ENCODE measurements at regions not wholly inside any gene's neighbourhood (a gene's known extent, or its start where the extent isn't known, plus 50 kb on each side); places are given as distances from the start of the nearest gene placed in this dataset.
"Not testable (repeated sequence)": the region's sequence is repeated elsewhere in the genome, so short reads cannot be mapped to it uniquely, and the experiment has no call there.

DNA sequence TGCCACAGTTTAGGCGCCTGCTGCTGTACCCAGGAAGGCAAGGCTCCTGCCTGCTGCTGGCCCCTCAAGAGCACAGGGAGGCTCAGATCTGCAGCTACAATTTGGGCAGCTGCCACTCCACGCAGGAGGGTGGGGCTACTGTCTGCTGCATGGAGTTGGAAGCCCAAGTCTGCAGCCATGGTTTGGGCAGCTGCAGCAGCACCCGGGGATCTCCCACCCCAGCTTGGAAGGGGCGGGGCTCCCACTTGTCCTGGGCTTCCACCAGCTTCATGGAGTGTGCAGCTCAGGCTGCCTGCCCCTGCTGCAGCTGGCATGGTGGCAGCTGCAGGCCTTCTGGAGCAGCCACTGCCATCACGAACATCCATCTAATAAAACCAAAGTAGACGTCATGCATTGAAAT, 512.9 kb downstream of the PYDC2 start:
- intact Hi-C loops (cut with DNase I), result no loop called here
- WGBS, result 64% methylated on average over 4 of the region's 6 CpGs
- DNase-seq (ENCODE audit: extremely low spot score), result no peak
- H3K9me3 ChIP-seq, result no peaks in the 10 kb centered on the region
- no peak for TF ChIP-seq POLR2AphosphoS5 (IDR thresholded peaks at IDR 0.05)
- TF ChIP-seq, protein P1, sequence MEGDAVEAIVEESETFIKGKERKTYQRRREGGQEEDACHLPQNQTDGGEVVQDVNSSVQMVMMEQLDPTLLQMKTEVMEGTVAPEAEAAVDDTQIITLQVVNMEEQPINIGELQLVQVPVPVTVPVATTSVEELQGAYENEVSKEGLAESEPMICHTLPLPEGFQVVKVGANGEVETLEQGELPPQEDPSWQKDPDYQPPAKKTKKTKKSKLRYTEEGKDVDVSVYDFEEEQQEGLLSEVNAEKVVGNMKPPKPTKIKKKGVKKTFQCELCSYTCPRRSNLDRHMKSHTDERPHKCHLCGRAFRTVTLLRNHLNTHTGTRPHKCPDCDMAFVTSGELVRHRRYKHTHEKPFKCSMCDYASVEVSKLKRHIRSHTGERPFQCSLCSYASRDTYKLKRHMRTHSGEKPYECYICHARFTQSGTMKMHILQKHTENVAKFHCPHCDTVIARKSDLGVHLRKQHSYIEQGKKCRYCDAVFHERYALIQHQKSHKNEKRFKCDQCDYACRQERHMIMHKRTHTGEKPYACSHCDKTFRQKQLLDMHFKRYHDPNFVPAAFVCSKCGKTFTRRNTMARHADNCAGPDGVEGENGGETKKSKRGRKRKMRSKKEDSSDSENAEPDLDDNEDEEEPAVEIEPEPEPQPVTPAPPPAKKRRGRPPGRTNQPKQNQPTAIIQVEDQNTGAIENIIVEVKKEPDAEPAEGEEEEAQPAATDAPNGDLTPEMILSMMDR (IDR thresholded peaks at IDR 0.05), result no peak
- TF ChIP-seq POLR2A (IDR thresholded peaks at IDR 0.05; ENCODE audit: low read depth), result no peak
- TF ChIP-seq EP300 (IDR thresholded peaks at IDR 0.05), result no peak
- no peak overlapping the region for H3K27ac ChIP-seq (replicated peaks in 1 of 4)
- H3K36me3 ChIP-seq, result no peaks in the 10 kb centered on the region
- H3K4me1 ChIP-seq, result no peaks in the 10 kb centered on the region
- no peaks in the 10 kb centered on the region for H3K27me3 ChIP-seq
- no peak overlapping the region for H3K4me3 ChIP-seq

DNA sequence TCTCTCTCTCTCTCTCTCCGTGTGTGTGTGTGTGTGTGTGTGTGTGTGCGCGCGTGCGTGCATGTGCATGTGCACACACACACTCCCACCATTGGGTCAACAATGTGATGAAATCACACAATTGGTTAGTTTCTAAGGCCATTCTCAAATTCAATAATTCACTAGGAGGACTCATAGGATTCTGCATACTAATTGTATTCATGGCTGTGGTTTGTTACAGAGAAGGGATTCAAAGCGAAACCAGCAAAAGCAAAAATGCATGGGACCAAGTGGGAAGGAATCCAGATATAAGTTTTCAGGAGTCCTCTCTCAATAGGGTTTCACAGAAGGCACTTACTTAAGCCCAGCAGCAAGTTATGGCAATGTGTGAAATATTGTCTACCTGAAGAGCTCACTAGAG, 515.0 kb downstream of the PYDC2 start:
- no peaks in the 10 kb centered on the region for H3K27me3 ChIP-seq
- WGBS, result 87% methylated on average over 6 of the region's 6 CpGs
- DNase-seq (ENCODE audit: extremely low spot score), result no peak
- no peak overlapping the region for H3K27ac ChIP-seq (replicated peaks in 1 of 4)
- no peak for TF ChIP-seq POLR2A (IDR thresholded peaks at IDR 0.05; ENCODE audit: low read depth)
- TF ChIP-seq, protein P1 (IDR thresholded peaks at IDR 0.05), result no peak
- TF ChIP-seq POLR2AphosphoS5 (IDR thresholded peaks at IDR 0.05), result no peak
- TF ChIP-seq EP300 (IDR thresholded peaks at IDR 0.05), result no peak
- peaks cover 0 to 4% (median 0%) of the 10 kb centered on the region in 4 donors for H3K9me3 ChIP-seq
- intact Hi-C loops (cut with DNase I), result no loop called here
- no peaks in the 10 kb centered on the region for H3K4me1 ChIP-seq
- H3K36me3 ChIP-seq, result no peaks in the 10 kb centered on the region
- H3K4me3 ChIP-seq, result no peak overlapping the region

DNA sequence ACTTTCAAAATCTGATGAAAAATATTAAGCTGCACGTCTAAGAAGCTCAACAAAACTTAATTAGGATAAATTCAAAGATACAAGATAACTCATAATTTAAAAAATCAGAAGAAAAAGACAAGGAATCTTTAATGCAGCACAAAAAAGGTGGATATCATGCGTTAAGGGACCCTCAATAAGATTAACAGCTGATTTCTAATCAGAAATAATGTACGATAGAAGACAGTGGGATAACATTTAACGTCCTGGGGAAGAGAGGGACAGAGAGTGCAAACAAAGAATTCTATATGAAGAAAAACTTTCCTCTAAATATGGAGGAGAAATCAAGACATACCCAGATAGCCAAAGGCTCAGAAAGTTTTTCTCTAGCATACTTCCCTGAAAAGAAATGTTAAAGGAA, 519.5 kb downstream of the PYDC2 start:
- WGBS, result 80% methylated on average over 4 of the region's 4 CpGs
- Histone ChIP-seq H3K36me3 (no peaks in the 10 kb centered on the region), H3K27me3 (no peaks in the 10 kb centered on the region), H3K27ac (replicated peaks in 1 of 4) (no peak overlapping the region), H3K4me3 (no peak overlapping the region), H3K9me3 (peaks cover 0 to 4% (median 0%) of the 10 kb centered on the region in 4 donors), H3K4me1 (no peaks in the 10 kb centered on the region)
- TF ChIP-seq POLR2AphosphoS5 (IDR thresholded peaks at IDR 0.05) (no peak), POLR2A (IDR thresholded peaks at IDR 0.05; ENCODE audit: low read depth) (no peak), EP300 (IDR thresholded peaks at IDR 0.05) (no peak)
- TF ChIP-seq, protein P1 (IDR thresholded peaks at IDR 0.05), result no peak
- intact Hi-C loops (cut with DNase I), result no loop called here
- DNase-seq (ENCODE audit: extremely low spot score), result no peak

DNA sequence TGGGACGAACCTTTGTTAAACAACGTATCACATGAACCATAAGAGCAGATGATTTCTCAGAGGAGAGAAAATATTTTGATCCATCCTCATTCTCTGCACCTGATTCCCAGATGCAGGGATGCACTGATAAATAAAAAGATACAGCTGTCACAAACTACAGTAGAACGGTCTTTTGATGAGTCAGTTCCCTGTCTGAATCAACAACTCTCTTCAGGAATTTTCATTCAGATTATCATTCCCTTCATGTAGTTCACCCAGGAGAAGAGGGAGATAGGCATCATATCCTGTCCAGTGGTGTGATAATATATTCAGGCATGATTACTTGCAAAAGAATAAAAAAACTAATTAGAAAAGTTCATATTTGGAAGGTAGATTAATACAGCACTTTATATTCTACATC, 521.5 kb downstream of the PYDC2 start:
- H3K27ac ChIP-seq (replicated peaks in 1 of 4), result no peak overlapping the region
- TF ChIP-seq POLR2A (IDR thresholded peaks at IDR 0.05; ENCODE audit: low read depth) (no peak), EP300 (IDR thresholded peaks at IDR 0.05) (no peak)
- no peak overlapping the region for H3K4me3 ChIP-seq
- no peaks in the 10 kb centered on the region for H3K27me3 ChIP-seq
- intact Hi-C loops (cut with DNase I), result no loop called here
- no peak for DNase-seq (ENCODE audit: extremely low spot score)
- 78% methylated on average over 3 of the region's 3 CpGs for WGBS
- no peaks in the 10 kb centered on the region for H3K4me1 ChIP-seq
- H3K9me3 ChIP-seq, result peaks cover 0 to 4% (median 0%) of the 10 kb centered on the region in 4 donors
- no peaks in the 10 kb centered on the region for H3K36me3 ChIP-seq

DNA sequence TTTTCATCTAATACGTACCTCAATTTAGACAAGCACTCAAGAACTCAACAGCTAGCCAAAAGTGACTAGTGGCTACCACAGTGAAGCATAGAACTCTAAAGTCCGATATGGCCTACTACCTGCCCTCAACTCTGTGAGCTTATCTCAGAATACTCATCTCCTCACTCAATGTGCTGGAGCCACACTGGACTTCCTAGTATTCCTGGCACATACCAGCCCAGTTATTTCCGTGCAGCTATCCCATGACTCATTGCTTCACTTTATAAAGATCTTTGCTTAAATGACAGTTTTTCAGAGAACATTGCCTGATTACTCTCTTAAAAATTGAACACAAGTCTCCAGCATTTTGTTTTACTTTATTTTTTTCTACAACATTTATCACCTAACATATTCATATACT, 524.7 kb downstream of the PYDC2 start:
- 78% methylated on average over 3 of the region's 3 CpGs for WGBS
- Histone ChIP-seq H3K4me3 (no peak overlapping the region), H3K36me3 (no peaks in the 10 kb centered on the region), H3K9me3 (no peaks in the 10 kb centered on the region), H3K4me1 (no peaks in the 10 kb centered on the region), H3K27ac (replicated peaks in 1 of 4) (no peak overlapping the region), H3K27me3 (no peaks in the 10 kb centered on the region)
- intact Hi-C loops (cut with DNase I), result no loop called here
- TF ChIP-seq POLR2A (IDR thresholded peaks at IDR 0.05; ENCODE audit: low read depth), result no peak
- DNase-seq (ENCODE audit: extremely low spot score), result no peak

DNA sequence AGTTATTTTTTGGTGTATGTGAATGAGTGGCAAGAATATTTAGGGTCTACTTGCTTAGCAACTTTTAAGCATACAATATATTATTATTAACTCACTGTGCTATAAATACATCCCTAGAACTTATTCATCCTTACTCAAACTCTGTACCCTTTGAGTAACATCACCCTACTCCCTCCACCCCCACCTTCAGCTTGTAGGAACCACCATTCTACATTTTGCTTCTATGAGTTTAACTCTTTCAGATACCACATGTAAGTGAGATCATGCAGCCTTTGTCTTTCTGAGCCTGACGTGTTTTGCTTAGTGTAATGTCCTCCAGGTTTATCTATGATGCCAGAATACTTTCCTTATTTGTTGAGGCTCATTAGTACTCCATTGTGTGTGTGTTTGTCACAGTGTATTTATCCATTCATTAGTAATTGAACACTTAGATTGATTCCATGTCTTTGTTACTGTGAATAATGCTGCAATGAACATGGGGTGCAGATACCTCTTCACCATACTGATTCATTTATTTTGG, 526.9 kb downstream of the PYDC2 start:
- intact Hi-C loops (cut with DNase I), result no loop called here
- DNase-seq (ENCODE audit: extremely low spot score), result no peak
- Histone ChIP-seq H3K4me1 (no peaks in the 10 kb centered on the region), H3K27me3 (no peaks in the 10 kb centered on the region), H3K9me3 (peaks cover 0 to 2% (median 0%) of the 10 kb centered on the region in 4 donors), H3K4me3 (no peak overlapping the region), H3K36me3 (no peaks in the 10 kb centered on the region), H3K27ac (replicated peaks in 1 of 4) (no peak overlapping the region)
- TF ChIP-seq, protein P1 (IDR thresholded peaks at IDR 0.05), result no peak
- no peak for TF ChIP-seq POLR2AphosphoS5 (IDR thresholded peaks at IDR 0.05)
- TF ChIP-seq EP300 (IDR thresholded peaks at IDR 0.05), result no peak
- TF ChIP-seq POLR2A (IDR thresholded peaks at IDR 0.05; ENCODE audit: low read depth), result no peak
- WGBS, result 44% methylated on average over 1 of the region's 1 CpG

DNA sequence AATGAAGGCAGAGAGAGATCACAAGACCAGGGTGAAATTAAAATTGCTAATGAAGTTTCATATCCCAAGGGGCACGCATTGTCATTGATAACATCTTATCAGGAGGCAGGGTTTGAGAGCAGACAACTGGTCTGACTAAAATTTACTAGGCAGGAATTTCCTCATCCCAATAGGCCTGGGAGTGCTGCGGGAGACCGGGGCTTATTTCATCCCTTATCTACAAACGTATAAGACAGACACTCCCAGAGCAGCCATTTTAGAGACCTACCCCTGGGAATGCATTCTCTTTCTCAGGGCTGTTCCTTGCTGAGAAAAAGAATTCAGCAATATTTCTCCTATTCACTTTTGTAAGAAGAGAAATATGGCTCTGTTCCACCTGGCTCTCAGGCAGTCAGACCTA, 533.0 kb downstream of the PYDC2 start:
- H3K9me3 ChIP-seq; H3K27ac ChIP-seq (replicated peaks in 1 of 4); intact Hi-C loops (cut with DNase I); H3K36me3 ChIP-seq; H3K4me1 ChIP-seq; H3K4me3 ChIP-seq; H3K27me3 ChIP-seq; DNase-seq (ENCODE audit: extremely low spot score): not testable (repeated sequence)
- 75% methylated on average over 4 of the region's 4 CpGs for WGBS

Data from esophagus muscularis mucosa (tissue), 4 donors.